MCF 10A (cell line): ENCODE measurements at regions not wholly inside any gene's neighbourhood (a gene's known extent, or its start where the extent isn't known, plus 50 kb on each side); places are given as distances from the start of the nearest gene placed in this dataset.

Source experiments
- BruUV-seq: library from RNA; stranded (reverse); fragments of 400-500 nt; replicated peaks from 2 replicates; lab custom pipeline; 2021; lab: Mats Ljungman, UMichigan
- CTCF ChIA-PET: fragments of 300-600 bp; sonication (Branson Sonifier 250); formaldehyde crosslinking; extraction: SDS; loops from one replicate; lab custom pipeline; 2021; ENCODE audit warnings: antibody characterized with exemption, inconsistent platforms; lab: Yijun Ruan, JAX
- POLR2A ChIA-PET: fragments of 300-600, 350-650 bp; sonication (Branson Sonifier 250); formaldehyde crosslinking; extraction: SDS; loops from one replicate; lab custom pipeline; 2020; ENCODE audit warnings: antibody characterized with exemption, inconsistent platforms; lab: Yijun Ruan, JAX
- DNase-seq: peaks from one replicate; pipeline ENCODE4 v3.0.0-alpha.2; 2018; ENCODE audit not compliant: unreplicated experiment
- H3K27ac Mint-ChIP-seq: one replicate; pipeline ENCODE4 v1.8.0; 2022; ENCODE audit warnings: mild to moderate bottlenecking, low read depth, mixed read lengths; ENCODE audit not compliant: unreplicated experiment
- H3K27me3 Mint-ChIP-seq: one replicate; pipeline ENCODE4 v1.8.0; 2022; ENCODE audit warnings: mixed read lengths; ENCODE audit not compliant: insufficient read depth, unreplicated experiment
- H3K36me3 Mint-ChIP-seq: one replicate; pipeline ENCODE4 v1.8.0; 2022; ENCODE audit warnings: mild to moderate bottlenecking, moderate library complexity, mixed read lengths; ENCODE audit not compliant: insufficient read depth, unreplicated experiment
- H3K4me1 Mint-ChIP-seq: one replicate; pipeline ENCODE4 v1.8.0; 2022; ENCODE audit warnings: mixed read lengths; ENCODE audit not compliant: insufficient read depth, unreplicated experiment
- H3K4me3 Mint-ChIP-seq: one replicate; pipeline ENCODE4 v1.8.0; 2022; ENCODE audit warnings: mild to moderate bottlenecking, moderate library complexity, mixed read lengths; ENCODE audit not compliant: unreplicated experiment
- H3K9me3 Mint-ChIP-seq: one replicate; pipeline ENCODE4 v1.8.0; 2022; ENCODE audit warnings: mixed read lengths; ENCODE audit not compliant: unreplicated experiment
- intact Hi-C: fragments of 100-400 bp; cut with micrococcal nuclease; formaldehyde crosslinking; loops from 2 replicates; pipeline ENCODE4 v1.14.1; 2022
- TF ChIP-seq, protein P1 (sequence below): fragments of 200-600 bp; IDR thresholded peaks from one replicate; pipeline ENCODE4 v1.8.0; 2022; ENCODE audit warnings: antibody characterized with exemption, mild to moderate bottlenecking; ENCODE audit not compliant: unreplicated experiment

DNA sequence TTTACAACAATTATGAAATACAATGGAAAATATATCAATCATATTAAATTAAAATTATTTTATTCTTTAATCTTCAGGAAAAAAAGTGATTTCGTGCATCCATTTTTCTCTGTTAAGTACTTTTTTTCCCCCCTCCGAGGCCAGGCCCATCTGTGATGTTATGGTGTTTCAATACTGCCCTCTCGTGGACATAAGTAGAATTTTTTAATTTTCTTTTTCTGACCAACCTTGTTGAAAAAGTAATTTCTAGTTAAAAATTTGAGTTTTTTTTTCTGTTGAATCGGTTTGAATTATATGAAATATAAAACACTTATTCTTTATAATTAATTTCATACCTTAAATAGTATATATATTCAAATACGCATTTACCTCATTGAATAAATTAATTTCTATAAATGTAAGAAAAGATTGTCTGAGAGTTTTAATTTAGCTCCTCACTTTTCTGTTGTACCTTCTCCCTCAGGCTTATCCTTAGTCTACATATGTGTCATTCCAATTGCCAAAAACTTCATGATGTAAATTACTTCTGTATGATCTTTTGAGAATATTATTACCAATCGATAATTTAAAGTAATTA is 175.8 kb upstream of the TECRL start:
- H3K27me3 Mint-ChIP-seq = no peaks in the 10 kb centered on the region
- no peak overlapping the region for H3K4me3 Mint-ChIP-seq
- ChIA-PET CTCF (interaction anchor here (0.7 to 1.4 kb wide), 7 partner anchors 18 to 1577 kb away, joined by 3 to 4 read pairs (median 3); no protein-coding TSS in a partner anchor), POLR2A (no interaction called here)
- DNase-seq = peak; percentile 55
- no TSS peak for BruUV-seq
- intact Hi-C loops = loop anchor here (1.0 to 5.0 kb wide), 3 partner anchors 46 to 1058 kb away; no protein-coding TSS in a partner anchor
- no peaks in the 10 kb centered on the region for H3K36me3 Mint-ChIP-seq
- no peak overlapping the region for H3K27ac Mint-ChIP-seq
- H3K4me1 Mint-ChIP-seq = peaks cover 9% of the 10 kb centered on the region
- TF ChIP-seq, protein P1, sequence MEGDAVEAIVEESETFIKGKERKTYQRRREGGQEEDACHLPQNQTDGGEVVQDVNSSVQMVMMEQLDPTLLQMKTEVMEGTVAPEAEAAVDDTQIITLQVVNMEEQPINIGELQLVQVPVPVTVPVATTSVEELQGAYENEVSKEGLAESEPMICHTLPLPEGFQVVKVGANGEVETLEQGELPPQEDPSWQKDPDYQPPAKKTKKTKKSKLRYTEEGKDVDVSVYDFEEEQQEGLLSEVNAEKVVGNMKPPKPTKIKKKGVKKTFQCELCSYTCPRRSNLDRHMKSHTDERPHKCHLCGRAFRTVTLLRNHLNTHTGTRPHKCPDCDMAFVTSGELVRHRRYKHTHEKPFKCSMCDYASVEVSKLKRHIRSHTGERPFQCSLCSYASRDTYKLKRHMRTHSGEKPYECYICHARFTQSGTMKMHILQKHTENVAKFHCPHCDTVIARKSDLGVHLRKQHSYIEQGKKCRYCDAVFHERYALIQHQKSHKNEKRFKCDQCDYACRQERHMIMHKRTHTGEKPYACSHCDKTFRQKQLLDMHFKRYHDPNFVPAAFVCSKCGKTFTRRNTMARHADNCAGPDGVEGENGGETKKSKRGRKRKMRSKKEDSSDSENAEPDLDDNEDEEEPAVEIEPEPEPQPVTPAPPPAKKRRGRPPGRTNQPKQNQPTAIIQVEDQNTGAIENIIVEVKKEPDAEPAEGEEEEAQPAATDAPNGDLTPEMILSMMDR = peak; percentile 63
- peaks cover 8% of the 10 kb centered on the region for H3K9me3 Mint-ChIP-seq

DNA sequence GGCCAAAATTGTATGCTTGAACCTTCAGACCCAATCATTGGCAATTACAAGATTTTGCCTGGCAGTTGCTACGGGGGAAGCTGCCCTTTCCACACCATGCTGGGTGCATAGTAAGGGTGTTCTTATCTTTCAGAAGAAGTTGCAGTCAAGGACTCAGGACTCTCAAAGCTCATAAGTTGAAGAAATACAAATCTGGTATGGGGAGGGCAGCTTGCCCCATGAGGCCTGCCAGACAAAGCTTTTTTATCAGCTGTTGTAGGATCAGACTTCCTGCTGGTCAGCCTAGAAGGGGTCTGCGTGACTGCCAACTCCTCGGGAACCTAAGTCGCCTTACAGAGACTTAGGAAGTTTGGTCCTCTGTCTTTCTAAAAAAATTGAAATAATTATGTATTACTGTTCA is 174.9 kb upstream of the TECRL start:
- Mint-ChIP-seq H3K9me3 (peaks cover 8% of the 10 kb centered on the region), H3K4me3 (no peak overlapping the region), H3K27me3 (no peaks in the 10 kb centered on the region), H3K27ac (no peak overlapping the region), H3K36me3 (no peaks in the 10 kb centered on the region), H3K4me1 (peaks cover 9% of the 10 kb centered on the region)
- ChIA-PET POLR2A (no interaction called here), CTCF (interaction anchor here (0.6 to 1.4 kb wide), 7 partner anchors 17 to 1576 kb away, joined by 3 to 4 read pairs (median 3); no protein-coding TSS in a partner anchor)
- no TSS peak for BruUV-seq
- intact Hi-C loops = loop anchor here (2.0 kb wide), 1 partner anchor 45 kb away; no protein-coding TSS in a partner anchor
- TF ChIP-seq, protein P1 = no peak
- no peak for DNase-seq

DNA sequence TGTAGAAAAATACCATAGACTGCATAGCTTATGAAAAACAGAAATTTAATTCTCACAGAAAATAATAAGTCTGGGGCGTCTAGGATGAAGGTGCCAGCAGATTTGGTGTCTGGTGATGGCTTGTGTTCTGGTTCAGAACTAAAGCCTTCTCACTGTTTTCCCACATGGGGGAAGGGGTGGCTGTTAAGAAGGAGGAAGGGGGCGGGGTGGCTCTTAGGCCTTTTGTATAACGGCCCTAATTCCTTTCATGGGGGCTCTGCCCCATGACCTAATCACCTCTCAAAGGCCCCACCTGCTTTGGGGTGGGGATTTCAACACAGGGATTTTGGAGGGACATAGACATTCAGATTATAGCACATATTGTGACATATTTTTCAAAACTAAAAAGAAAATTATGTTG is 173.2 kb upstream of the TECRL start:
- no peak for DNase-seq
- Mint-ChIP-seq H3K27me3 (no peaks in the 10 kb centered on the region), H3K4me1 (peaks cover 9% of the 10 kb centered on the region), H3K36me3 (no peaks in the 10 kb centered on the region), H3K4me3 (no peak overlapping the region), H3K9me3 (peaks cover 12% of the 10 kb centered on the region), H3K27ac (peak overlapping the region; percentile 69)
- no TSS peak for BruUV-seq
- CTCF ChIA-PET = interaction anchor here (0.6 to 1.8 kb wide), 4 partner anchors 10 to 1285 kb away, joined by 3 to 4 read pairs (median 4); no protein-coding TSS in a partner anchor
- intact Hi-C loops = no loop called here
- TF ChIP-seq, protein P1 = no peak
- POLR2A ChIA-PET = no interaction called here

DNA sequence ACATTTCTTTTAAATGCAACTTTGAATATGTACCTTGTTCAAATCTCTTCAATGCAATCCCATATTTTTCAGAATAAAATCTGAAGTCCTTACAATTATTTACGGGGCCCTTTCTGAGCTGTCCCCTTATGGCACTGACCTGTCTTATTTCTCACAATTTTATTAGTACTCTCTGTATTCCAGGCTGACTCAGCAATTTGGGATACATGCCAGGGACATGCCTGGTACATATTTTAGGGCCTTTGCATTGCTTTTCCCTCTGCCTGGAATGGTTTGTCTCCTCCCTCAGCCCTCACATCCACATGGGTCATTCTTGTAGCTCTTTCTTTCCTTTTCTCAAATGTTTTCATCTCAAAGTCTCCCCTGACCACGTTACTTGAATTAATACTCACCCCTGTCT is 172.2 kb upstream of the TECRL start:
- H3K4me3 Mint-ChIP-seq = no peak overlapping the region
- H3K27me3 Mint-ChIP-seq = no peaks in the 10 kb centered on the region
- intact Hi-C loops = no loop called here
- peak overlapping the region; percentile 69 for H3K27ac Mint-ChIP-seq
- peaks cover 12% of the 10 kb centered on the region for H3K9me3 Mint-ChIP-seq
- H3K4me1 Mint-ChIP-seq = peaks cover 9% of the 10 kb centered on the region
- peak; percentile 69 for DNase-seq
- TF ChIP-seq, protein P1 = no peak
- H3K36me3 Mint-ChIP-seq = no peaks in the 10 kb centered on the region
- POLR2A ChIA-PET = no interaction called here
- BruUV-seq = no TSS peak
- CTCF ChIA-PET = interaction anchor here (1.8 kb wide), 1 partner anchor 9 kb away, joined by 4 read pairs; no protein-coding TSS in a partner anchor
